C4-2B (cell line): ENCODE measurements at regions not wholly inside any gene's neighbourhood (a gene's known extent, or its start where the extent isn't known, plus 50 kb on each side); places are given as distances from the start of the nearest gene placed in this dataset.

Source experiments
- ZFX ChIP-seq: fragments of 450-650 bp; IDR thresholded peaks from 2 replicates; pipeline ENCODE4 v1.6.1; 2017
- TF ChIP-seq, protein P1 (sequence below): fragments of 450-650 bp; conservative IDR thresholded peaks from 2 replicates; pipeline ENCODE4 v1.5.1; 2017; ENCODE audit warnings: mild to moderate bottlenecking

DNA sequence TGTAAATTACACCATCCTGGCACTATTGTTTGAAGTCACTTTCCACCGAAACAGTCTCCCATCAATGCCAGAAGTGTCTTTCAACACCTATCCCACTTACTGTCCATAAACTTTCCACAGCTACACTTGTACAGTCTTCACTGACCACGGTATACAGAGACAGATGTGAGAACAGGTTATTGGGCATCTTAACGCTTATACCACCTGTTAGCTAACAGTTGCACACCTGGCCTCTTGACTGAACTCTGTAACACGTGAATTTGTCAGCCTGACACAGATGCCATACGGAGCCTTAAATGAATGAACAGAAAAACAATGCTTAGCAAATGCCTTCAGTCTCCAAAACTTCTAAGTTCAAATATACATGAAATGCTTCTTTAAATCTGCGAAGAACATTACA lies 440.5 kb downstream of the SHQ1 start:
- TF ChIP-seq, protein P1, sequence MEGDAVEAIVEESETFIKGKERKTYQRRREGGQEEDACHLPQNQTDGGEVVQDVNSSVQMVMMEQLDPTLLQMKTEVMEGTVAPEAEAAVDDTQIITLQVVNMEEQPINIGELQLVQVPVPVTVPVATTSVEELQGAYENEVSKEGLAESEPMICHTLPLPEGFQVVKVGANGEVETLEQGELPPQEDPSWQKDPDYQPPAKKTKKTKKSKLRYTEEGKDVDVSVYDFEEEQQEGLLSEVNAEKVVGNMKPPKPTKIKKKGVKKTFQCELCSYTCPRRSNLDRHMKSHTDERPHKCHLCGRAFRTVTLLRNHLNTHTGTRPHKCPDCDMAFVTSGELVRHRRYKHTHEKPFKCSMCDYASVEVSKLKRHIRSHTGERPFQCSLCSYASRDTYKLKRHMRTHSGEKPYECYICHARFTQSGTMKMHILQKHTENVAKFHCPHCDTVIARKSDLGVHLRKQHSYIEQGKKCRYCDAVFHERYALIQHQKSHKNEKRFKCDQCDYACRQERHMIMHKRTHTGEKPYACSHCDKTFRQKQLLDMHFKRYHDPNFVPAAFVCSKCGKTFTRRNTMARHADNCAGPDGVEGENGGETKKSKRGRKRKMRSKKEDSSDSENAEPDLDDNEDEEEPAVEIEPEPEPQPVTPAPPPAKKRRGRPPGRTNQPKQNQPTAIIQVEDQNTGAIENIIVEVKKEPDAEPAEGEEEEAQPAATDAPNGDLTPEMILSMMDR: no peak
- no peak for TF ChIP-seq ZFX
